Astrocyte (in vitro differentiated cells and primary cell): ENCODE measurements at regions not wholly inside any gene's neighbourhood (a gene's known extent, or its start where the extent isn't known, plus 50 kb on each side); places are given as distances from the start of the nearest gene placed in this dataset.

Experiments
- EZH2 ChIP-seq: IDR thresholded peaks from 2 replicates; pipeline ENCODE4 v1.6.1; 2012; ENCODE audit warnings: mild to moderate bottlenecking, low read length, inconsistent platforms; ENCODE audit not compliant: insufficient read depth
- TF ChIP-seq, protein P1 (sequence below): IDR thresholded peaks from 2 replicates; pipeline ENCODE4 v1.5.1; 2011; ENCODE audit warnings: low read depth, mild to moderate bottlenecking, inconsistent platforms, low read length, moderate library complexity; ENCODE audit not compliant: insufficient read depth

DNA sequence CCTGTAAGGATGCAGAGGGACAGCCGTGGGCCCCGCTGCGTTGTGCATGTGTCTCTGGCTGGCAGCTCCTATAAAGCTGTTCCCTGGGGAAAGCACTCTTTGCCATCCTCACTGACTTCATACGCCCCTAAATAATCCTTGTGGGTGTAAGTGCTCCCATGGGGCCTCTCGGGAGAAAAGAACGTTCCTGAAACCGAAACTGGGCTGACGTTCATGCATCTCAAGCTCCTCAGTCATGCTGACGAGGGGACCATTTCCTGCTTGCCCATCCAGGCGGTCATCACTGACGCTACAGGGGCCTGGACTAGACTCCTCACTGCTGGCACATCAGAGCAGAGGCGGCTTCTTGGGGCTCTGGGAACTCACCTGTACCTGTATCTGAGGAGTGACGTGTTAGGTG is 73.1 kb upstream of the USP24 start:
- TF ChIP-seq, protein P1, sequence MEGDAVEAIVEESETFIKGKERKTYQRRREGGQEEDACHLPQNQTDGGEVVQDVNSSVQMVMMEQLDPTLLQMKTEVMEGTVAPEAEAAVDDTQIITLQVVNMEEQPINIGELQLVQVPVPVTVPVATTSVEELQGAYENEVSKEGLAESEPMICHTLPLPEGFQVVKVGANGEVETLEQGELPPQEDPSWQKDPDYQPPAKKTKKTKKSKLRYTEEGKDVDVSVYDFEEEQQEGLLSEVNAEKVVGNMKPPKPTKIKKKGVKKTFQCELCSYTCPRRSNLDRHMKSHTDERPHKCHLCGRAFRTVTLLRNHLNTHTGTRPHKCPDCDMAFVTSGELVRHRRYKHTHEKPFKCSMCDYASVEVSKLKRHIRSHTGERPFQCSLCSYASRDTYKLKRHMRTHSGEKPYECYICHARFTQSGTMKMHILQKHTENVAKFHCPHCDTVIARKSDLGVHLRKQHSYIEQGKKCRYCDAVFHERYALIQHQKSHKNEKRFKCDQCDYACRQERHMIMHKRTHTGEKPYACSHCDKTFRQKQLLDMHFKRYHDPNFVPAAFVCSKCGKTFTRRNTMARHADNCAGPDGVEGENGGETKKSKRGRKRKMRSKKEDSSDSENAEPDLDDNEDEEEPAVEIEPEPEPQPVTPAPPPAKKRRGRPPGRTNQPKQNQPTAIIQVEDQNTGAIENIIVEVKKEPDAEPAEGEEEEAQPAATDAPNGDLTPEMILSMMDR: no peak
- no peak for TF ChIP-seq EZH2
